HEK293 (cell line): ENCODE measurements at regions not wholly inside any gene's neighbourhood (a gene's known extent, or its start where the extent isn't known, plus 50 kb on each side); places are given as distances from the start of the nearest gene placed in this dataset.

Experiments
- KLF1 ChIP-seq: fragments of 450-650 bp; formaldehyde crosslinking; IDR thresholded peaks from 2 replicates; pipeline ENCODE4 v1.5.1; 2016; ENCODE audit warnings: missing biosample characterization, missing genetic modification characterization
- MYNN ChIP-seq: fragments of 450-650 bp; formaldehyde crosslinking; IDR thresholded peaks from 2 replicates; pipeline ENCODE4 v1.5.1; 2016; ENCODE audit warnings: missing biosample characterization, missing genetic modification characterization, borderline replicate concordance
- ZNF202 ChIP-seq: fragments of 450-650 bp; formaldehyde crosslinking; IDR thresholded peaks from 2 replicates; pipeline ENCODE4 v1.5.1; 2016; ENCODE audit warnings: missing biosample characterization, missing genetic modification characterization, borderline replicate concordance
- ZNF24 ChIP-seq: fragments of 450-650 bp; formaldehyde crosslinking; IDR thresholded peaks from 2 replicates; pipeline ENCODE4 v1.5.1; 2016; ENCODE audit warnings: missing biosample characterization, missing genetic modification characterization
- ZNF292 ChIP-seq: fragments of 450-650 bp; formaldehyde crosslinking; IDR thresholded peaks from 2 replicates; pipeline ENCODE4 v1.5.1; 2016; ENCODE audit warnings: low read depth, missing biosample characterization, missing genetic modification characterization, borderline replicate concordance
- ZNF350 ChIP-seq: fragments of 450-650 bp; formaldehyde crosslinking; IDR thresholded peaks from 2 replicates; pipeline ENCODE4 v1.5.0; 2017; ENCODE audit warnings: missing biosample characterization, mild to moderate bottlenecking, missing genetic modification characterization
- ZNF354C ChIP-seq: fragments of 450-650 bp; formaldehyde crosslinking; IDR thresholded peaks from 2 replicates; pipeline ENCODE4 v1.5.1; 2016; ENCODE audit warnings: missing biosample characterization, missing genetic modification characterization, low read depth, borderline replicate concordance
- ZNF404 ChIP-seq: fragments of 450-650 bp; formaldehyde crosslinking; IDR thresholded peaks from 2 replicates; pipeline ENCODE4 v1.5.1; 2017; ENCODE audit warnings: missing biosample characterization, missing genetic modification characterization
- ZNF660 ChIP-seq: fragments of 450-650 bp; IDR thresholded peaks from 2 replicates; pipeline ENCODE4 v1.5.1; 2018; ENCODE audit warnings: missing biosample characterization, mild to moderate bottlenecking, missing genetic modification characterization
- TF ChIP-seq, protein P1 (sequence below): fragments of 450-650 bp; formaldehyde crosslinking; IDR thresholded peaks from 2 replicates; pipeline ENCODE4 v1.5.1; 2016; ENCODE audit warnings: missing biosample characterization, missing genetic modification characterization
- TF ChIP-seq, protein P2 (sequence below): fragments of 450-650 bp; formaldehyde crosslinking; IDR thresholded peaks from 2 replicates; pipeline ENCODE4 v1.5.1; 2016; ENCODE audit warnings: missing biosample characterization, missing genetic modification characterization

- TF ChIP-seq ZNF24 (tag by site-specific recombination): no peak
- TF ChIP-seq KLF1: no peak
- no peak for TF ChIP-seq ZNF350
- TF ChIP-seq, protein P1, sequence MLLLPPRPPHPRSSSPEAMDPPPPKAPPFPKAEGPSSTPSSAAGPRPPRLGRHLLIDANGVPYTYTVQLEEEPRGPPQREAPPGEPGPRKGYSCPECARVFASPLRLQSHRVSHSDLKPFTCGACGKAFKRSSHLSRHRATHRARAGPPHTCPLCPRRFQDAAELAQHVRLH (tag by site-specific recombination): no peak
- no peak for TF ChIP-seq ZNF202 (tag by site-specific recombination)
- TF ChIP-seq, protein P2, sequence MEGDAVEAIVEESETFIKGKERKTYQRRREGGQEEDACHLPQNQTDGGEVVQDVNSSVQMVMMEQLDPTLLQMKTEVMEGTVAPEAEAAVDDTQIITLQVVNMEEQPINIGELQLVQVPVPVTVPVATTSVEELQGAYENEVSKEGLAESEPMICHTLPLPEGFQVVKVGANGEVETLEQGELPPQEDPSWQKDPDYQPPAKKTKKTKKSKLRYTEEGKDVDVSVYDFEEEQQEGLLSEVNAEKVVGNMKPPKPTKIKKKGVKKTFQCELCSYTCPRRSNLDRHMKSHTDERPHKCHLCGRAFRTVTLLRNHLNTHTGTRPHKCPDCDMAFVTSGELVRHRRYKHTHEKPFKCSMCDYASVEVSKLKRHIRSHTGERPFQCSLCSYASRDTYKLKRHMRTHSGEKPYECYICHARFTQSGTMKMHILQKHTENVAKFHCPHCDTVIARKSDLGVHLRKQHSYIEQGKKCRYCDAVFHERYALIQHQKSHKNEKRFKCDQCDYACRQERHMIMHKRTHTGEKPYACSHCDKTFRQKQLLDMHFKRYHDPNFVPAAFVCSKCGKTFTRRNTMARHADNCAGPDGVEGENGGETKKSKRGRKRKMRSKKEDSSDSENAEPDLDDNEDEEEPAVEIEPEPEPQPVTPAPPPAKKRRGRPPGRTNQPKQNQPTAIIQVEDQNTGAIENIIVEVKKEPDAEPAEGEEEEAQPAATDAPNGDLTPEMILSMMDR (tag by site-specific recombination): no peak
- TF ChIP-seq ZNF354C (tag by site-specific recombination): no peak
- TF ChIP-seq ZNF404: no peak
- TF ChIP-seq MYNN (tag by site-specific recombination): no peak
- no peak for TF ChIP-seq ZNF660
- TF ChIP-seq ZNF292: no peak
Observed at GRCh38 chr12:19689801-19690472, 250.6 kb downstream of the AEBP2 start.
